Adrenal gland (tissue), 5 donors: ENCODE measurements at regions not wholly inside any gene's neighbourhood (a gene's known extent, or its start where the extent isn't known, plus 50 kb on each side); places are given as distances from the start of the nearest gene placed in this dataset.

Source experiments
- POLR2A ChIP-seq, 2 donors: fragments of 450-650 bp; IDR thresholded peaks; one replicate each; pipeline ENCODE4 v1.6.1; 2017; ENCODE audit warnings: antibody characterized with exemption in 2 of 2, mild to moderate bottlenecking in 2 of 2, moderate library complexity in 1 of 2
- TF ChIP-seq, protein P1 (sequence below), 6 experiments: fragments of 450-650 bp in 4 of 6; fragments of 200-600 bp in 2 of 6; sonication (generic) in 1 of 6; IDR thresholded peaks; 1 replicate in 5 of 6; 2 replicates in 1 of 6; pipeline versions ENCODE4 v1.5.1 to v1.8.0; 2016 to 2021; ENCODE audit warnings: antibody characterized with exemption in 6 of 6, mild to moderate bottlenecking in 2 of 6, moderate library complexity in 1 of 6
- donor health status: DM: no; HTN: no; CAD: no.

DNA sequence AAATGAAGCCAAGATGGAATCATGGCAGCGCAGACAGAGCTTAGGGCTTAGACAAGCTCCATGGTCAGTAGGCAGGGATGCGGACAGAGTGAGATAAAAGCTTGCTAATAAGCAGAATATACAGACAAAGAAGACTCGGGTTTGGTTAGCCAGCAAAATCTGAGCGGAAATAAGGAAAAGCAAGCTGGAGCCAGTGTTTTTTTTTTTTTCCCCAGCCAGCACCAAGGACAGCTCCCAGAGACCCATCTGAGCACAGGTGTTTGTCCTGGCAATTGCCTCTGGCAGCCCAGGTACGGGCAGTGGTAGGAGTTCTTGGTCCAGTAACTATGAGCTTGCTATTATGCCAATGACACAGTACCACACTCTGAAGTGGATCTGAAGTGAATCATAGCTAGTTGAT, 187.6 kb downstream of the ADCYAP1 start:
- TF ChIP-seq, protein P1, sequence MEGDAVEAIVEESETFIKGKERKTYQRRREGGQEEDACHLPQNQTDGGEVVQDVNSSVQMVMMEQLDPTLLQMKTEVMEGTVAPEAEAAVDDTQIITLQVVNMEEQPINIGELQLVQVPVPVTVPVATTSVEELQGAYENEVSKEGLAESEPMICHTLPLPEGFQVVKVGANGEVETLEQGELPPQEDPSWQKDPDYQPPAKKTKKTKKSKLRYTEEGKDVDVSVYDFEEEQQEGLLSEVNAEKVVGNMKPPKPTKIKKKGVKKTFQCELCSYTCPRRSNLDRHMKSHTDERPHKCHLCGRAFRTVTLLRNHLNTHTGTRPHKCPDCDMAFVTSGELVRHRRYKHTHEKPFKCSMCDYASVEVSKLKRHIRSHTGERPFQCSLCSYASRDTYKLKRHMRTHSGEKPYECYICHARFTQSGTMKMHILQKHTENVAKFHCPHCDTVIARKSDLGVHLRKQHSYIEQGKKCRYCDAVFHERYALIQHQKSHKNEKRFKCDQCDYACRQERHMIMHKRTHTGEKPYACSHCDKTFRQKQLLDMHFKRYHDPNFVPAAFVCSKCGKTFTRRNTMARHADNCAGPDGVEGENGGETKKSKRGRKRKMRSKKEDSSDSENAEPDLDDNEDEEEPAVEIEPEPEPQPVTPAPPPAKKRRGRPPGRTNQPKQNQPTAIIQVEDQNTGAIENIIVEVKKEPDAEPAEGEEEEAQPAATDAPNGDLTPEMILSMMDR (IDR thresholded peaks at IDR 0.05) = no peak
- no peak for TF ChIP-seq POLR2A (IDR thresholded peaks at IDR 0.05)
